Neuronal stem cell (in vitro differentiated cells): ENCODE measurements at regions not wholly inside any gene's neighbourhood (a gene's known extent, or its start where the extent isn't known, plus 50 kb on each side); places are given as distances from the start of the nearest gene placed in this dataset.
A peak's percentile ranks its signal among the peaks of the same experiment; 100 is the strongest.
"Not testable (repeated sequence)": the region's sequence is repeated elsewhere in the genome, so short reads cannot be mapped to it uniquely, and the experiment has no call there.

Experiments
- DNase-seq: peaks from one replicate; pipeline ENCODE4 v3.0.0-alpha.2; 2013; ENCODE audit warnings: low spot score
- H2AFZ ChIP-seq: one replicate; pipeline ENCODE4 v1.6.1; 2013; ENCODE audit warnings: mild to moderate bottlenecking, low read length, inconsistent platforms
- H2AK5ac ChIP-seq: 2 replicates; pipeline ENCODE4 v1.6.1; 2013; ENCODE audit warnings: low read depth, mild to moderate bottlenecking, inconsistent platforms, low read length, moderate library complexity, mixed read lengths
- H2BK120ac ChIP-seq: 2 replicates; pipeline ENCODE4 v1.6.1; 2013; ENCODE audit warnings: low read depth, mild to moderate bottlenecking, inconsistent platforms, low read length, moderate library complexity, mixed read lengths
- H2BK12ac ChIP-seq: one replicate; pipeline ENCODE4 v1.6.1; 2013; ENCODE audit warnings: low read length, inconsistent platforms
- H2BK15ac ChIP-seq: 2 replicates; pipeline ENCODE4 v1.6.1; 2013; ENCODE audit warnings: mild to moderate bottlenecking, low read length, inconsistent platforms, mixed read lengths
- H2BK5ac ChIP-seq: one replicate; pipeline ENCODE4 v1.6.1; 2013; ENCODE audit warnings: inconsistent platforms, mild to moderate bottlenecking, low read length, moderate library complexity
- H3K14ac ChIP-seq: one replicate; pipeline ENCODE4 v1.6.1; 2013; ENCODE audit warnings: low read length, inconsistent platforms
- H3K18ac ChIP-seq: 2 replicates; pipeline ENCODE4 v1.6.1; 2013; ENCODE audit warnings: low read length, inconsistent platforms
- H3K23ac ChIP-seq: 2 replicates; pipeline ENCODE4 v1.6.1; 2013; ENCODE audit warnings: low read depth, mild to moderate bottlenecking, mixed read lengths, low read length, inconsistent platforms; ENCODE audit not compliant: poor library complexity
- H3K27ac ChIP-seq: replicated peaks from 3 replicates; pipeline ENCODE4 v1.5.1; 2013; ENCODE audit warnings: low read length, inconsistent platforms
- H3K27me3 ChIP-seq, 3 experiments: 2 replicates each; pipeline ENCODE4 v1.6.1; 2013; ENCODE audit warnings: low read length in 3 of 3, mild to moderate bottlenecking in 2 of 3, inconsistent platforms in 1 of 3, low read depth in 1 of 3, mixed read lengths in 1 of 3, moderate library complexity in 1 of 3; ENCODE audit not compliant: control insufficient read depth in 3 of 3, insufficient read depth in 3 of 3
- H3K36me3 ChIP-seq, 2 donors: replicated peaks in 1 of 2; 2 replicates each; pipeline ENCODE4 v1.6.1; 2013; ENCODE audit warnings: low read length in 2 of 2; ENCODE audit not compliant: control insufficient read depth in 2 of 2, insufficient read depth in 2 of 2
- H3K4ac ChIP-seq: 2 replicates; pipeline ENCODE4 v1.6.1; 2013; ENCODE audit warnings: inconsistent platforms, mild to moderate bottlenecking, low read length, moderate library complexity
- H3K4me1 ChIP-seq, 2 donors: 1 replicate in 1 of 2; 2 replicates in 1 of 2; pipeline ENCODE4 v1.6.1; 2013; ENCODE audit warnings: low read length in 2 of 2, low read depth in 1 of 2; ENCODE audit not compliant: control insufficient read depth in 2 of 2, insufficient read depth in 1 of 2
- H3K4me2 ChIP-seq: one replicate; pipeline ENCODE4 v1.6.1; 2013; ENCODE audit warnings: mild to moderate bottlenecking, low read length, inconsistent platforms; ENCODE audit not compliant: insufficient read depth, poor library complexity, severe bottlenecking
- H3K4me3 ChIP-seq, 2 donors: 2 replicates each; pipeline ENCODE4 v1.5.1; 2013; ENCODE audit warnings: low read length in 2 of 2, mild to moderate bottlenecking in 2 of 2, inconsistent platforms in 1 of 2, moderate library complexity in 1 of 2
- H3K79me1 ChIP-seq: one replicate; pipeline ENCODE4 v1.6.1; 2013; ENCODE audit warnings: low read depth, mild to moderate bottlenecking, inconsistent platforms, low read length, moderate library complexity
- H3K9ac ChIP-seq: one replicate; pipeline ENCODE4 v1.6.1; 2013; ENCODE audit warnings: mild to moderate bottlenecking, low read depth, low read length, inconsistent platforms; ENCODE audit not compliant: poor library complexity
- H3K9me3 ChIP-seq, 2 donors: replicated peaks in 1 of 2; 2 replicates each; pipeline versions ENCODE3 to v1.6.1; 2013; ENCODE audit warnings: low read length in 2 of 2, mild to moderate bottlenecking in 2 of 2, inconsistent platforms in 1 of 2, low read depth in 1 of 2, mixed read lengths in 1 of 2, moderate library complexity in 1 of 2; ENCODE audit not compliant: control insufficient read depth in 2 of 2, insufficient read depth in 1 of 2
- H4K8ac ChIP-seq: one replicate; pipeline ENCODE4 v1.6.1; 2013; ENCODE audit warnings: low read depth, mild to moderate bottlenecking, inconsistent platforms, low read length, moderate library complexity
- H4K91ac ChIP-seq: one replicate; pipeline ENCODE4 v1.6.1; 2013; ENCODE audit warnings: low read length, low read depth, mild to moderate bottlenecking, inconsistent platforms; ENCODE audit not compliant: poor library complexity
- WGBS, 2 donors: extraction: QIAGEN DNeasy Blood & Tissue Kit; methylation state at CpG; one replicate each; pipeline ENCODE4 v1.1.7; 2013; ENCODE audit warnings: missing lambda C conversion rate in 2 of 2, mixed read lengths in 1 of 2; ENCODE audit not compliant: insufficient read length in 2 of 2, insufficient replicate concordance in 1 of 2; ENCODE audit errors: extremely low coverage in 2 of 2; 5-methylcytosine and 5-hydroxymethylcytosine counted together

- DNase-seq, result no peak
- Histone ChIP-seq H3K4me1 (no peaks in the 10 kb centered on the region), H2BK15ac (no peak overlapping the region), H3K18ac (no peak overlapping the region), H3K4ac (no peak overlapping the region), H2AK5ac (no peak overlapping the region), H3K4me2 (no peak overlapping the region), H3K9me3 (no peaks in the 10 kb centered on the region), H4K91ac (no peak overlapping the region), H2AFZ (no peak overlapping the region), H3K27ac (no peak overlapping the region), H3K9ac (no peak overlapping the region), H3K4me3 (no peak overlapping the region), H3K27me3 (no peaks in the 10 kb centered on the region), H3K36me3 (no peaks in the 10 kb centered on the region), H2BK120ac (no peak overlapping the region), H2BK12ac (no peak overlapping the region), H2BK5ac (no peak overlapping the region), H3K79me1 (no peaks in the 10 kb centered on the region), H3K23ac (no peak overlapping the region), H4K8ac (no peak overlapping the region), H3K14ac (no peak overlapping the region)
- WGBS, 2 donors, result no CpG with 5 or more reads among the region's 1 CpG
Observed at GRCh38 chr18:11480692-11481091, 128.7 kb upstream of the SLC35G4 start.

DNA sequence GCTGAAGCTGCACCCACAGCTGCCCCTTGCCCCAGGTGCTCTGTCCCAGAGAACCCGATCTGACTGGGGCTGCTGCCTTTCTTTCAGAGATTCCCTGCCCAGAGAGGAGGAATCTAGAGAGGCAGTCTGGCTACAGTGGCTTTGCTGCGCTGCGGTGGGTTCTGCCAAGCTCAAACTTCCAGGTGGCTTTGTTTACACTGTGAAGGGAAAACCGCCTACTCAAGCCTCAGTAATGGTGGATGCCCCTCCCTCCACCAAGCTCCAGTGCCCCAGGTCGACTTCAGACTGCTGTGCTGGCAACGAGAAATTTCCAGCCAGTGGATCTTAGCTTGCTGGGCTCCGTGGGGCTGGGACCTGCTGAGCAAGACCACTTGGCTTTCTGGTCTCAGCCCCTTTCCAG is 130.4 kb upstream of the SLC35G4 start:
- H2BK12ac ChIP-seq, H2AK5ac ChIP-seq, H4K8ac ChIP-seq, H3K27me3 ChIP-seq, H3K36me3 ChIP-seq, H3K4me2 ChIP-seq, DNase-seq, H3K79me1 ChIP-seq, H2BK120ac ChIP-seq, H3K4me3 ChIP-seq, H3K27ac ChIP-seq, H4K91ac ChIP-seq, H3K4ac ChIP-seq, H3K4me1 ChIP-seq, H3K14ac ChIP-seq, H3K9ac ChIP-seq, H2BK5ac ChIP-seq, H3K18ac ChIP-seq, H3K9me3 ChIP-seq, H3K23ac ChIP-seq: not testable (repeated sequence)
- Histone ChIP-seq H2AFZ (peak overlapping the region; percentile 3), H2BK15ac (peak overlapping the region; percentile 67)
- WGBS, 2 donors, result no CpG with 5 or more reads among the region's 7 CpGs

GRCh38 chr18:11470941-11471340 is 138.5 kb upstream of the SLC35G4 start:
- Histone ChIP-seq H3K4me1 (peaks cover 0 to 3% of the 10 kb centered on the region in 2 donors), H3K4me3 (no peak overlapping the region), H2AK5ac (no peak overlapping the region), H2BK120ac (no peak overlapping the region), H3K27me3 (no peaks in the 10 kb centered on the region), H3K9me3 (peaks cover 0 to 2% of the 10 kb centered on the region in 2 donors), H3K4me2 (no peak overlapping the region), H3K23ac (peak overlapping the region; percentile 11), H4K91ac (no peak overlapping the region), H2BK15ac (no peak overlapping the region), H3K9ac (no peak overlapping the region), H3K18ac (peak overlapping the region; percentile 20), H3K79me1 (no peaks in the 10 kb centered on the region), H2AFZ (peak overlapping the region; percentile 47), H2BK5ac (no peak overlapping the region), H3K36me3 (no peaks in the 10 kb centered on the region), H4K8ac (no peak overlapping the region), H2BK12ac (no peak overlapping the region), H3K14ac (peak overlapping the region; percentile 94), H3K4ac (no peak overlapping the region), H3K27ac (no peak overlapping the region)
- DNase-seq, result no peak
- no CpG with 5 or more reads among the region's 7 CpGs for WGBS, 2 donors

DNA sequence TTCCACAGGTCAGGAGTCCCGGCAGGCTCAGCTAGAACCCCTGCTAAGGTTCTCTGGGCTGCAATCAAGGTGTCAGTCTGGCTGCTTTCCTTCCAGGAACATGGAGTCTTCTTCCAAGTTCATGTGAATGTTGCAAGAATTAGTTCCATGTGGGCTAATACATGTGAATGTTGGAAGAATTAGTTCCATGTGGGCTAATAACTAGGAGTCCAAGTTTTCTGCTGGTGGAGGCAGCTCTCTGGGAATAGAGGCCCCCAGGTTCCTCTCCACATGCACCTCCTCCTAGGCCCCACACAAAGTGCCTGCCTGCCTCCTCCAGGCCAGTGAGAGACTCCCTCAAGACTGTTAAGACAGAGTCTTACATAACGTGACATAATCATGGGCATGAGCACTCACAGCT is 140.8 kb upstream of the SLC35G4 start:
- Histone ChIP-seq H4K91ac (no peak overlapping the region), H2AFZ (no peak overlapping the region), H4K8ac (no peak overlapping the region), H3K27ac (no peak overlapping the region), H2BK120ac (no peak overlapping the region), H3K36me3 (no peaks in the 10 kb centered on the region), H2AK5ac (no peak overlapping the region), H3K27me3 (no peaks in the 10 kb centered on the region), H3K9me3 (peaks cover 0 to 2% of the 10 kb centered on the region in 2 donors), H3K4ac (no peak overlapping the region), H3K14ac (no peak overlapping the region), H3K18ac (no peak overlapping the region), H3K4me2 (no peak overlapping the region), H2BK12ac (no peak overlapping the region), H3K4me3 (no peak overlapping the region), H3K23ac (no peak overlapping the region), H2BK15ac (no peak overlapping the region), H3K9ac (no peak overlapping the region), H2BK5ac (no peak overlapping the region), H3K4me1 (peaks cover 0 to 3% of the 10 kb centered on the region in 2 donors), H3K79me1 (no peaks in the 10 kb centered on the region)
- DNase-seq, result no peak
- WGBS, 2 donors, result no CpG with 5 or more reads among the region's 2 CpGs
